ENCODE measurements at regions not wholly inside any gene's neighbourhood (a gene's known extent, or its start where the extent isn't known, plus 50 kb on each side); places are given as distances from the start of the nearest gene placed in this dataset.

DNA sequence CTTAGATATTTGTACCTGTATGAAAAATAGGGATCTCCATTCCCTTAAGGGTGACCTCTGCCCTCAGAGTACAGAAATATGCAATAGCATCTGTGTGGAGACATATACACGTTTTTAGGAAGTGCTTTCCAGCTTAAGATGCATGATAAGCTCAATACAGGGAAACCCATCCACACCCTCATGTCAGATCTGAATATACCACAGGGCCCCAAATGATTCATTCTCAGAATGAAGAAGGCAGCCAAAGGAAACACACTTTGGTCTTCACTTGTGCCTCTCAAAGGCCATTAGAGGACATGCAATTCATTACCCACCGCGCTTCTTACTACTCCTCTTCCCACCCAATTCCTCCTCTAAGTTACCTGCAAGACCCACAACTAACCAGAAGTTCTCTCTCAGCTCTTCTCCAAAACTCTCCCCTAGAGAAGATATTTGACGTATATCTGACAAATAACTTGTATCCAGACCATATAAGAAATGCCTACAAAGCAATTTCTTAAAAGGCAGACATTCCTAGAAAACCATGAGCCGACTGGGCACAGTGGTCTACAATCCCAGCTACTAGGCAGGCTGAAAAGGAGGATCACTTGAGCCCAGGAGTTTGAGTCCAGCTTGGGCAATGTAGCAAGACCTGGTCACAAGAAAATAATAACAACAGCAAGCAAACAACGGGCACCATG, 103.0 kb downstream of the OAT start:
- TF ChIP-seq, protein P1, sequence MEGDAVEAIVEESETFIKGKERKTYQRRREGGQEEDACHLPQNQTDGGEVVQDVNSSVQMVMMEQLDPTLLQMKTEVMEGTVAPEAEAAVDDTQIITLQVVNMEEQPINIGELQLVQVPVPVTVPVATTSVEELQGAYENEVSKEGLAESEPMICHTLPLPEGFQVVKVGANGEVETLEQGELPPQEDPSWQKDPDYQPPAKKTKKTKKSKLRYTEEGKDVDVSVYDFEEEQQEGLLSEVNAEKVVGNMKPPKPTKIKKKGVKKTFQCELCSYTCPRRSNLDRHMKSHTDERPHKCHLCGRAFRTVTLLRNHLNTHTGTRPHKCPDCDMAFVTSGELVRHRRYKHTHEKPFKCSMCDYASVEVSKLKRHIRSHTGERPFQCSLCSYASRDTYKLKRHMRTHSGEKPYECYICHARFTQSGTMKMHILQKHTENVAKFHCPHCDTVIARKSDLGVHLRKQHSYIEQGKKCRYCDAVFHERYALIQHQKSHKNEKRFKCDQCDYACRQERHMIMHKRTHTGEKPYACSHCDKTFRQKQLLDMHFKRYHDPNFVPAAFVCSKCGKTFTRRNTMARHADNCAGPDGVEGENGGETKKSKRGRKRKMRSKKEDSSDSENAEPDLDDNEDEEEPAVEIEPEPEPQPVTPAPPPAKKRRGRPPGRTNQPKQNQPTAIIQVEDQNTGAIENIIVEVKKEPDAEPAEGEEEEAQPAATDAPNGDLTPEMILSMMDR (optimal IDR thresholded peaks at IDR 0.05 in 1 of 3, IDR thresholded peaks at IDR 0.05 in 1 of 3, conservative IDR thresholded peaks at IDR 0.05 in 1 of 3; ENCODE audit: extremely low read depth in 1 of 3, insufficient read depth in 2 of 3, low read length in 3 of 3) = no peak
- TF ChIP-seq EZH2 (IDR thresholded peaks at IDR 0.05; ENCODE audit: low read length) = no peak
- H3K36me3 ChIP-seq (ENCODE audit: control insufficient read depth in 2 of 2, extremely low read depth in 1 of 2, insufficient read depth in 2 of 2, low read length in 2 of 2) = no peaks in the 10 kb centered on the region
- FAIRE-seq (no peak), DNase-seq (ENCODE audit: low read depth, low spot score) (no peak)
- no peak overlapping the region for H3K9ac ChIP-seq (ENCODE audit: control insufficient read depth, extremely low read depth, insufficient read depth, low read length)
- H3K9me1 ChIP-seq (ENCODE audit: control insufficient read depth, extremely low read depth, insufficient read depth, low read length) = no peaks in the 10 kb centered on the region
- H3K27me3 ChIP-seq (ENCODE audit: control insufficient read depth, extremely low read depth, insufficient read depth, low read length) = no peaks in the 10 kb centered on the region
- dilution Hi-C loops (cut with MboI; ENCODE audit: extremely low pct_ligation_motif_present, low sequenced_read_pairs) = no loop called here
- no peak overlapping the region for H3K4me3 ChIP-seq (ENCODE audit: control insufficient read depth in 2 of 3, extremely low read depth in 1 of 3, insufficient read depth in 2 of 3, low read depth in 1 of 3, low read length in 3 of 3)
- no peak overlapping the region for H2AFZ ChIP-seq (ENCODE audit: control insufficient read depth, low read length)
- H3K27ac ChIP-seq (ENCODE audit: control insufficient read depth, insufficient read depth, low read length) = no peak overlapping the region
- H3K79me2 ChIP-seq (ENCODE audit: control insufficient read depth, insufficient read depth, low read length) = no peaks in the 10 kb centered on the region
- H3K9me3 ChIP-seq (ENCODE audit: control insufficient read depth, low read depth, low read length) = no peaks in the 10 kb centered on the region
- H3K4me1 ChIP-seq (ENCODE audit: control insufficient read depth, extremely low read depth, insufficient read depth, low read length) = no peaks in the 10 kb centered on the region
- no peaks in the 10 kb centered on the region for H4K20me1 ChIP-seq (ENCODE audit: control insufficient read depth, extremely low read depth, insufficient read depth, low read length)
- no peak overlapping the region for H3K4me2 ChIP-seq (ENCODE audit: control insufficient read depth, extremely low read depth, insufficient read depth, low read depth, low read length)

DNA sequence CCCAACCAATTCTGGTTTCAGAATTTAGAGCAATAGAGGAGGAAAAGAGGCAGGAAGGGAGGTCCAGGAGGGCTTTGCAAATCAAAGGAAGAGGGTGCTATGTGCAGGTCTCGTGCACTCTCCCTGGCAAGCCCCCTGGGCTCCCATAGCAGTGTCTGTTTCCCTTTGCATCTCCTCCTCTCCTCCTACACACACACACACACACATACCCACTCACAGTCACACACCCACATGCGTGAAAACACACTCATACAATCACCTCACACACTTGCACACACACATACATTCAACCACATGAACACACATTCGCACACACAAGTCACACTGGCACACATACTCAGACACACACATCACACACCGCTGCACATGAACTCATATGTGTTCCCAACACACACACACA, 105.3 kb downstream of the OAT start:
- Histone ChIP-seq H3K27me3 (ENCODE audit: control insufficient read depth, extremely low read depth, insufficient read depth, low read length) (peaks cover 2% of the 10 kb centered on the region), H3K79me2 (ENCODE audit: control insufficient read depth, insufficient read depth, low read length) (no peaks in the 10 kb centered on the region), H3K27ac (ENCODE audit: control insufficient read depth, insufficient read depth, low read length) (no peak overlapping the region), H3K4me2 (ENCODE audit: control insufficient read depth, extremely low read depth, insufficient read depth, low read depth, low read length) (no peak overlapping the region), H2AFZ (ENCODE audit: control insufficient read depth, low read length) (no peak overlapping the region), H3K9ac (ENCODE audit: control insufficient read depth, extremely low read depth, insufficient read depth, low read length) (no peak overlapping the region), H4K20me1 (ENCODE audit: control insufficient read depth, extremely low read depth, insufficient read depth, low read length) (no peaks in the 10 kb centered on the region), H3K9me1 (ENCODE audit: control insufficient read depth, extremely low read depth, insufficient read depth, low read length) (no peaks in the 10 kb centered on the region), H3K9me3 (ENCODE audit: control insufficient read depth, low read depth, low read length) (no peaks in the 10 kb centered on the region), H3K4me3 (ENCODE audit: control insufficient read depth in 2 of 3, extremely low read depth in 1 of 3, insufficient read depth in 2 of 3, low read depth in 1 of 3, low read length in 3 of 3) (no peak overlapping the region), H3K36me3 (ENCODE audit: control insufficient read depth in 2 of 2, extremely low read depth in 1 of 2, insufficient read depth in 2 of 2, low read length in 2 of 2) (no peaks in the 10 kb centered on the region), H3K4me1 (ENCODE audit: control insufficient read depth, extremely low read depth, insufficient read depth, low read length) (no peaks in the 10 kb centered on the region)
- FAIRE-seq (no peak), DNase-seq (ENCODE audit: low read depth, low spot score) (no peak)
- dilution Hi-C loops (cut with MboI; ENCODE audit: extremely low pct_ligation_motif_present, low sequenced_read_pairs) = no loop called here
- TF ChIP-seq, protein P1 (optimal IDR thresholded peaks at IDR 0.05 in 1 of 3, IDR thresholded peaks at IDR 0.05 in 1 of 3, conservative IDR thresholded peaks at IDR 0.05 in 1 of 3; ENCODE audit: extremely low read depth in 1 of 3, insufficient read depth in 2 of 3, low read length in 3 of 3) = no peak
- no peak for TF ChIP-seq EZH2 (IDR thresholded peaks at IDR 0.05; ENCODE audit: low read length)
